ENCODE measurements at regions not wholly inside any gene's neighbourhood (a gene's known extent, or its start where the extent isn't known, plus 50 kb on each side); places are given as distances from the start of the nearest gene placed in this dataset.

DNA sequence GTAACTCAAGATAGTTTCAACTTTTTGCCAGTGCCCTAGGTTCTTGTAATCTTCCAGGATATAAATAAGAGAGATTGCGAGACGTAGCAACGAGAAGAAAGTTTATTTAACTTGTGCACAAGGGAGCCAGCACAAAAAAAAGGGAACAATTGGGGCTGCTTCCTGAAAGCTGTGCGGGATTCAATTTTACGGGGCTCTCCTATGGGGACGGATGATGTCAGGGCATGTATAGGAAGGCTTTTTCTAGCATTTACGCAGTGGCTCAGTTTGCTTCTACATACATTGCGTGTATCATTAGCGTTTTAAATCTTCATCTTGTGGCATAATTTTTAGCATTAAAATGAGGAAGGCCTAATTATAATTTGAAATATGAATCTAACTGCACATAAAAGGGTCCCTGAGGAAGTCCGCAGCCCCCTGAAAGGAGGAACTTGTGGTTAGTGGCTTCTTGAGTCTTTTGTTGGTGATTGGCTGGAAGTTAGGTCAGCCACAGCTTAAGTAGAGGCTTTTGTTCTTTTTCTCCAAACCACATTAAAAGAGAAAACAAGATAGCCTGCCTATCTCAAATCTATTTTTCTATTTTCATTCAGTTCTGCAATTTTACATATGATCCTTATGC lies 668.2 kb upstream of the NDST4 start:
- H3K4me1 Mint-ChIP-seq, result no peaks in the 10 kb centered on the region
- no peak overlapping the region for H3K4me3 Mint-ChIP-seq
- TF ChIP-seq, protein P1, sequence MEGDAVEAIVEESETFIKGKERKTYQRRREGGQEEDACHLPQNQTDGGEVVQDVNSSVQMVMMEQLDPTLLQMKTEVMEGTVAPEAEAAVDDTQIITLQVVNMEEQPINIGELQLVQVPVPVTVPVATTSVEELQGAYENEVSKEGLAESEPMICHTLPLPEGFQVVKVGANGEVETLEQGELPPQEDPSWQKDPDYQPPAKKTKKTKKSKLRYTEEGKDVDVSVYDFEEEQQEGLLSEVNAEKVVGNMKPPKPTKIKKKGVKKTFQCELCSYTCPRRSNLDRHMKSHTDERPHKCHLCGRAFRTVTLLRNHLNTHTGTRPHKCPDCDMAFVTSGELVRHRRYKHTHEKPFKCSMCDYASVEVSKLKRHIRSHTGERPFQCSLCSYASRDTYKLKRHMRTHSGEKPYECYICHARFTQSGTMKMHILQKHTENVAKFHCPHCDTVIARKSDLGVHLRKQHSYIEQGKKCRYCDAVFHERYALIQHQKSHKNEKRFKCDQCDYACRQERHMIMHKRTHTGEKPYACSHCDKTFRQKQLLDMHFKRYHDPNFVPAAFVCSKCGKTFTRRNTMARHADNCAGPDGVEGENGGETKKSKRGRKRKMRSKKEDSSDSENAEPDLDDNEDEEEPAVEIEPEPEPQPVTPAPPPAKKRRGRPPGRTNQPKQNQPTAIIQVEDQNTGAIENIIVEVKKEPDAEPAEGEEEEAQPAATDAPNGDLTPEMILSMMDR (IDR thresholded peaks at IDR 0.05; ENCODE audit: unreplicated experiment in 3 of 3), result no peak
- H3K27me3 Mint-ChIP-seq (ENCODE audit: low read depth), result no peaks in the 10 kb centered on the region
- no peaks in the 10 kb centered on the region for H3K36me3 Mint-ChIP-seq (ENCODE audit: low read depth)
- no peaks in the 10 kb centered on the region for H3K9me3 Mint-ChIP-seq
- H3K27ac Mint-ChIP-seq, result no peak overlapping the region

DNA sequence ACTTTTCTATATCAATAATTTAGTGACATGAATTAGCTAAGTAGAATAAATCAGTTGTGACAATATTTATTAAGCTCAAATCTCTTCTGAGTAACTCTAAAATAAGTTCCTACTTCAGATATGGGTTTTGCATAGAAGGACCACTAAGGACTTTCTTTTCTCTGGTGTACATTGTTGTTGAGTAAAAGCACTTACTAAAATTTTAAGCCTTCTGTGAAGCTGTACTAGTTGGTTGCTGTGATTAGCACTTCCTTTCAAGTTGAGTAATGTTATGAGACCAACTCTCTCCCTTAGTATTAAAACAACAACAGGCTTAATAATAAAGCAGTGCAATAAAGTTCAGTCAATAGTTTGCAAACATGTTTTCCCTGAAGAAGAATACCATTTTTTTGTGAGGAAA lies 667.4 kb upstream of the NDST4 start:
- H3K27ac Mint-ChIP-seq, result no peak overlapping the region
- no peaks in the 10 kb centered on the region for H3K4me1 Mint-ChIP-seq
- H3K36me3 Mint-ChIP-seq (ENCODE audit: low read depth), result no peaks in the 10 kb centered on the region
- TF ChIP-seq, protein P1 (IDR thresholded peaks at IDR 0.05; ENCODE audit: unreplicated experiment in 3 of 3), result no peak
- no peaks in the 10 kb centered on the region for H3K9me3 Mint-ChIP-seq
- H3K4me3 Mint-ChIP-seq, result no peak overlapping the region
- no peaks in the 10 kb centered on the region for H3K27me3 Mint-ChIP-seq (ENCODE audit: low read depth)

DNA sequence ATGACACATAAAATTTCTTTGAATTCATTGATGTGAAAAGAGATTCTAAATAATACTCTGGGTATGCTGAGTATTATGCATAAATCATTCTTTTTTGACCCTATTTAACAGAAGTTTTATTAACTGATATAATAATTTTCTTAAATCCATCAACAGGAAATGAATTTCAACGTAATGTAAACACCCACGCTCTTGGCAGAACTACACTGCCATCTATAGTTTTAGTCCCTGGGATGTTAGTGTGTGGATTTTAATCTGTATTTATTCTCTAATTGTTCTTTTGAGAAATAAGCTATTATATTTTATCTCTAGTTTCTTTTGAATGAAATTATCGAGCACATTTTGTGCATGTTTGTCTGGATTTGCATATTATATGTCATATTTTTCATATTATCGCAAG lies 666.8 kb upstream of the NDST4 start:
- Mint-ChIP-seq H3K27ac (no peak overlapping the region), H3K27me3 (ENCODE audit: low read depth) (no peaks in the 10 kb centered on the region), H3K4me1 (no peaks in the 10 kb centered on the region), H3K4me3 (no peak overlapping the region), H3K36me3 (ENCODE audit: low read depth) (no peaks in the 10 kb centered on the region), H3K9me3 (no peaks in the 10 kb centered on the region)
- TF ChIP-seq, protein P1 (IDR thresholded peaks at IDR 0.05; ENCODE audit: unreplicated experiment in 3 of 3), result no peak

DNA sequence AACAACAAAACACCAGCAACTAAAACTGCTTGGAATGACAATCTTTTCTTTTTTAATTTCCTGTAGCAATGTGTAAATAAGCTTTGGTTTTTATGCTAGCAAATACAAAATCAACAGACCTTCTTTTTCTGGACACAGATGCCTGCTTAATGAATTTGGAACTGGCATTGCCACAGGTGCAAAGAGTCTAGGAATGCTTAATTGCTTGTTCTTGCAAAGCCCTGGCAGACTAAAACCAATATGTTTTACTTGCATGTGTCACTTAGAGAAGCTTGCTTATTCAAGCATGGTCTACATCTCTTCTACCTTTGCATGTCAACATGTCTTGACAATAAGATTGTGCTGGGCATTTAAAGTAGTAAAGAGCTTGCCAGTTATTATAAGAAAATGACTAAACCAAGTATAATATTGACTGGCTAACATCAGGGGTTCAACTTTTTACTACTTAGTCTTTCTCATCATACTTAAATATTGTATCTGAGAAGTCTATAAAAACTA lies 656.7 kb upstream of the NDST4 start:
- H3K27ac Mint-ChIP-seq, result no peak overlapping the region
- H3K27me3 Mint-ChIP-seq (ENCODE audit: low read depth), result no peaks in the 10 kb centered on the region
- H3K4me3 Mint-ChIP-seq, result no peak overlapping the region
- TF ChIP-seq, protein P1 (IDR thresholded peaks at IDR 0.05; ENCODE audit: unreplicated experiment in 3 of 3), result no peak
- no peaks in the 10 kb centered on the region for H3K36me3 Mint-ChIP-seq (ENCODE audit: low read depth)
- H3K9me3 Mint-ChIP-seq, result no peaks in the 10 kb centered on the region
- H3K4me1 Mint-ChIP-seq, result no peaks in the 10 kb centered on the region

DNA sequence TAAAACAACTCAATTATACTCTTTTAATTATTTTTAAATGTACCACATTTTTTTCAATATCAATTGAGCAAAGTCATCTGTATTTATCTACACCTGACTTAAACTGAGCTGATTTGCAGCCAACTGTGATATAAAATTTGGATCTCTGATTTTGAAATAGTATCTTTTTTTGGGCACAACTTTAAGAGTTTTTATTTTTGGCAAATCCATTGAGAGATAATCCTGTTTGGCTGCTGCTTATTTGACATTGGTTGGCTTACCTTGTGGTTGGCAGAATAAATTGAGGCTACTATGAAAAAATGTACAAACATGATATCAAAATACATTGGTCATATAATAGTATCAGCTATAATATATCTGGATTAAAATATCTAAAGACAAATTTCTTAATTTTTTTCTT lies 656.0 kb upstream of the NDST4 start:
- no peak overlapping the region for H3K27ac Mint-ChIP-seq
- H3K4me3 Mint-ChIP-seq, result no peak overlapping the region
- TF ChIP-seq, protein P1 (IDR thresholded peaks at IDR 0.05; ENCODE audit: unreplicated experiment in 3 of 3), result no peak
- no peaks in the 10 kb centered on the region for H3K27me3 Mint-ChIP-seq (ENCODE audit: low read depth)
- H3K36me3 Mint-ChIP-seq (ENCODE audit: low read depth), result no peaks in the 10 kb centered on the region
- no peaks in the 10 kb centered on the region for H3K4me1 Mint-ChIP-seq
- no peaks in the 10 kb centered on the region for H3K9me3 Mint-ChIP-seq

DNA sequence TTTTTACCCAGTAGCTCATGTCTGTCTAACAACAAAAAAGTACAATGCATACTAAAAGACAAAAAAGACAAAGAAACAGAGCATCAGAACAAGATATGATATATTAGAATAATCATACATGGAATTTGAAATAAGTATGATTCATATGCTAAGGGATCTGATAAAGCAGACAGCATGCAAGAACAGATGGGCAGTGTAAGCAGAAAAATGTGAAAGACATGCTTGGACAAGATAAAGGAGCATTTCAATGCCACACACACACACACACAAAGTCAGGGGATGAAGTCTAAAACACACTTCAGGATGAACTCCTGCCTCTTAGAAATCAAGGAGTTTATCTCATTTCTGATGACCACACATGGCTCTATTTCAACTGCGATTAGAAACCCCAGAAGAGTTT lies 649.6 kb upstream of the NDST4 start:
- Mint-ChIP-seq H3K9me3 (no peaks in the 10 kb centered on the region), H3K27ac (no peak overlapping the region), H3K4me1 (no peaks in the 10 kb centered on the region), H3K4me3 (no peak overlapping the region), H3K36me3 (ENCODE audit: low read depth) (no peaks in the 10 kb centered on the region), H3K27me3 (ENCODE audit: low read depth) (no peaks in the 10 kb centered on the region)
- TF ChIP-seq, protein P1 (IDR thresholded peaks at IDR 0.05; ENCODE audit: unreplicated experiment in 3 of 3), result no peak

Measured in nephron (organoid).